ENCODE measurements at regions not wholly inside any gene's neighbourhood (a gene's known extent, or its start where the extent isn't known, plus 50 kb on each side); places are given as distances from the start of the nearest gene placed in this dataset.

DNA sequence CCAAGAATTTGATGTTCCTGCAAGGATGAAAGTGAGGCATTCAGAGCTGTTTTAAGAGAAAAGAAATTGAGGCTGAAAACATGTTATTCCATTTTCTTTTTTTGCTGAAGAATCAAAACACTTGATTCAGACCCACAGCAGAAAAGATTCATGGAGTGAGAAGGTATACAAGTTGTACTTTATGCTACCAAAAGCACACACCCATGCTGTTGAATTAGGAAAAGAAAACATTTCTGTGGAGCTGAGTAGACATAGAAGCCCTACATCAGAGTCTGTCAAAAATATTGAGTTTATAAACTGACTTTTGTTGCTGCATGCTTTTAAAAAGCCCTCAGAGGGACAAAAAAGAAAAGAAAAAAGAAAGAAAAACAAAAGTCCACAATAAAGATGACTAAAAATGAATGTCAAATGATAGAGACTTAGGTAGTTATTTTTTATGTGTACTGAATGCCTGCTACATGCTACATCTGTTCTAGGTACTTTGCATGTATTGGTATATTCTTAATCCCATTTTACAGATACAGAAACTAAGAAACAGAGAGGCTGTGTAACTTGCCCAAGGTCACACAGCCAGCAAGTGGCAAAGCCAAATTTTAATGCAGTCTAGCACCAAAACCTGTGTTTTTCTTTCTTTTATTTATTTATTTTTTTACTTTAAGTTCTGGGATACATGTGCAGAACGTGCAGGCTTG lies 71.7 kb upstream of the PALS2 start:
- Histone ChIP-seq H3K36me3 (no peaks in the 10 kb centered on the region), H3K4me3 (no peak overlapping the region), H3K9me3 (no peaks in the 10 kb centered on the region), H3K27ac (no peak overlapping the region), H3K27me3 (no peaks in the 10 kb centered on the region), H3K4me1 (no peaks in the 10 kb centered on the region)
- DNase-seq, result no peak
- TF ChIP-seq, protein P1, sequence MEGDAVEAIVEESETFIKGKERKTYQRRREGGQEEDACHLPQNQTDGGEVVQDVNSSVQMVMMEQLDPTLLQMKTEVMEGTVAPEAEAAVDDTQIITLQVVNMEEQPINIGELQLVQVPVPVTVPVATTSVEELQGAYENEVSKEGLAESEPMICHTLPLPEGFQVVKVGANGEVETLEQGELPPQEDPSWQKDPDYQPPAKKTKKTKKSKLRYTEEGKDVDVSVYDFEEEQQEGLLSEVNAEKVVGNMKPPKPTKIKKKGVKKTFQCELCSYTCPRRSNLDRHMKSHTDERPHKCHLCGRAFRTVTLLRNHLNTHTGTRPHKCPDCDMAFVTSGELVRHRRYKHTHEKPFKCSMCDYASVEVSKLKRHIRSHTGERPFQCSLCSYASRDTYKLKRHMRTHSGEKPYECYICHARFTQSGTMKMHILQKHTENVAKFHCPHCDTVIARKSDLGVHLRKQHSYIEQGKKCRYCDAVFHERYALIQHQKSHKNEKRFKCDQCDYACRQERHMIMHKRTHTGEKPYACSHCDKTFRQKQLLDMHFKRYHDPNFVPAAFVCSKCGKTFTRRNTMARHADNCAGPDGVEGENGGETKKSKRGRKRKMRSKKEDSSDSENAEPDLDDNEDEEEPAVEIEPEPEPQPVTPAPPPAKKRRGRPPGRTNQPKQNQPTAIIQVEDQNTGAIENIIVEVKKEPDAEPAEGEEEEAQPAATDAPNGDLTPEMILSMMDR (IDR thresholded peaks at IDR 0.05), result no peak
- TF ChIP-seq POLR2A (IDR thresholded peaks at IDR 0.05), result no peak

DNA sequence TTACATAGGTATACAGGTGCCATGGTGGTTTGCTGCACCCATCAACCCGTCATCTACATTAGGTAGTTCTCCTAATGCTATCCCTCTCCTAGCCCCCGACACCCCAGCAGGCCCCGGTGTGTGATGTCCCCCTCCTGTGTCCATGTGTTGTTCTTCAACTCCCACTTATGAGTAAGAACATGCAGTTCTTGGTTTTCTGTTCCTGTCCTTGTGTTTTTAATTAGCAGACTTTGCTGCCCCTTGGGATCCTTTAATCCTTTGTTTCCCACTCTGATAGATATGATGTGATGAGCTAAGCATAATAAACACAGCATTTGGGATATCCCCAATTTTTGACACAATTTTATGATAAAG lies 71.1 kb upstream of the PALS2 start:
- Histone ChIP-seq H3K9me3 (no peaks in the 10 kb centered on the region), H3K27ac (no peak overlapping the region), H3K27me3 (no peaks in the 10 kb centered on the region), H3K36me3 (no peaks in the 10 kb centered on the region), H3K4me3 (no peak overlapping the region), H3K4me1 (no peaks in the 10 kb centered on the region)
- DNase-seq, result no peak
- TF ChIP-seq, protein P1 (IDR thresholded peaks at IDR 0.05), result no peak
- no peak for TF ChIP-seq POLR2A (IDR thresholded peaks at IDR 0.05)

DNA sequence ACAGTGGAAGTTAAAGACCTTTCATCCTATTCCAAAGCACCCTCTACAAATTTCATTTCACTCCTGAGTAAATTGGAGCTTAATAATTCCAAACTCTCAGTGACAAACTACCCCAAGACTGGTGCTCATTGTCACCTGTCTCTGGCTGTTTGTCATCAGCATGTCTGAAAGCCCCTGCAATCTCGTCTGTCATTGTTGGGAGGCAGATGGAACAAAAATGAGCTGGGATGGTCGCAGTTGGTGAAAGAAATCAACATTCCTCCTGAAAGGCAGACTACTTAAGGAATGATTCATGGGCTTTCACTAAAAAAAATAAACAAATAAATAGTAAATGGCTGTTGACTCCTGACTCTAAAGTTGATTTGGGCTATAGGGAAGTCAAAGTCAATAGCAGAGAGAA lies 69.7 kb upstream of the PALS2 start:
- Histone ChIP-seq H3K4me3 (no peak overlapping the region), H3K27me3 (no peaks in the 10 kb centered on the region), H3K36me3 (no peaks in the 10 kb centered on the region), H3K4me1 (no peaks in the 10 kb centered on the region), H3K27ac (no peak overlapping the region), H3K9me3 (no peaks in the 10 kb centered on the region)
- no peak for DNase-seq
- TF ChIP-seq, protein P1 (IDR thresholded peaks at IDR 0.05), result no peak
- TF ChIP-seq POLR2A (IDR thresholded peaks at IDR 0.05), result no peak

DNA sequence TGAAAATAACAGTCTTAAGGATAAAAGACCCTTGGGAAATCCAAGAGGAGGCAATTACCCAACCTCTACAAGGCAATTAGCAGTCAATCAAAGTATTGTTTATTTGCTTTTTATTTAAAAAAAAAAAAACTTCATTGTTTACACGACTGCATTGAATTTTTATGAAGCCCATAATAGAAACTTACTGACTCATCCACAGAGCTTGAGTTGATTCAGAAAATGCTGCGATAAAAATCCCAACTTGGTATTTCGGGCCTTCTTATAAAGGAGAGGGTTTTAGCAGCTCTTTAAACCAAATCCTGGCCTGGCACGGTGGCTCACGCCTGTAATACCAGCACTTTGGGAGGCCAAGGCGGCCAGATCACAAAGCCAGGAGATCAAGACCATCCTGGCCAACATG lies 69.2 kb upstream of the PALS2 start:
- no peak overlapping the region for H3K4me3 ChIP-seq
- H3K36me3 ChIP-seq, result no peaks in the 10 kb centered on the region
- TF ChIP-seq, protein P1 (IDR thresholded peaks at IDR 0.05), result no peak
- no peak for TF ChIP-seq POLR2A (IDR thresholded peaks at IDR 0.05)
- H3K27ac ChIP-seq, result no peak overlapping the region
- no peak for DNase-seq
- H3K4me1 ChIP-seq, result no peaks in the 10 kb centered on the region
- H3K9me3 ChIP-seq, result no peaks in the 10 kb centered on the region
- no peaks in the 10 kb centered on the region for H3K27me3 ChIP-seq

DNA sequence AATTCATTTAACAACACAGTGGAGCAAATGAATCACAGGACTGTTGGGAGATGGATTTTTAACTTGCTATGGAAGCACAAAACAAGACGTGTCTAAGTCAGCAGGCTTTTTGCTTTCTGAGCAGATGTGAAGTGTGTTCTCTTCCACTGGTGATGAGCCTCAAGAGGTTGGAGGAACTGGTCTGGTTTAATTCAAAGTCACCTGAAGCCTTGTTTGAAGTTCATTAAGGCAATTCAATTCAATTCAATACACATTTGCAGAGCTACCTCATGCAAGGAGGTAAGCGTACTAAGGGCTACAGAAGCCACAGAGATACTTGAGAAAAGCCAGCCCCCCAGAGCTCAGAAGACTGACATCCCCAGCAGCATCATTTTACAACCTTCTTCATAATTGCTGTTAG lies 68.4 kb upstream of the PALS2 start:
- no peak overlapping the region for H3K4me3 ChIP-seq
- H3K36me3 ChIP-seq, result no peaks in the 10 kb centered on the region
- TF ChIP-seq POLR2A (IDR thresholded peaks at IDR 0.05), result no peak
- TF ChIP-seq, protein P1 (IDR thresholded peaks at IDR 0.05), result no peak
- no peaks in the 10 kb centered on the region for H3K9me3 ChIP-seq
- no peak overlapping the region for H3K27ac ChIP-seq
- no peak for DNase-seq
- H3K27me3 ChIP-seq, result no peaks in the 10 kb centered on the region
- no peaks in the 10 kb centered on the region for H3K4me1 ChIP-seq

DNA sequence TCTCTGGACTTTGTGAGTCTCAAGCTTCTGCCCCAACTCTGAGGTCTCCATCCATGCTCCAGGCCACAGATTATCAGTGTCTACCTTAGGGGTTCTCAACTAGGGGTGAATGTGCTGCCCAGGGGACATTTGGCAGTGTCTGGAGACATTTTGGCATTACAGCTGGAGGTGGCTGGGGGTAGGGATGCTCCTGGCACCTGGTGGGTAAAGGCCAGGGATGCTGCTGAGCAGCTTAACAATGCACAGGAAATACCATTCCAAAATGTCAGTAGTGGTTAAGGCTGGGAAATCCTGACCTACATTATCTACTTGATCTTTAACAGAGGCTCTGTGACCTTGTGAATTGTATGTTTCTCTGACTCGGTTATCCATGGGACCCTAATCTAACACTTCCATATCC lies 67.3 kb upstream of the PALS2 start:
- no peak for DNase-seq
- no peak overlapping the region for H3K27ac ChIP-seq
- H3K4me3 ChIP-seq, result no peak overlapping the region
- no peaks in the 10 kb centered on the region for H3K4me1 ChIP-seq
- no peaks in the 10 kb centered on the region for H3K27me3 ChIP-seq
- H3K9me3 ChIP-seq, result no peaks in the 10 kb centered on the region
- H3K36me3 ChIP-seq, result no peaks in the 10 kb centered on the region
- no peak for TF ChIP-seq POLR2A (IDR thresholded peaks at IDR 0.05)
- TF ChIP-seq, protein P1 (IDR thresholded peaks at IDR 0.05), result no peak
